ENCODE measurements at regions not wholly inside any gene's neighbourhood (a gene's known extent, or its start where the extent isn't known, plus 50 kb on each side); places are given as distances from the start of the nearest gene placed in this dataset.

DNA sequence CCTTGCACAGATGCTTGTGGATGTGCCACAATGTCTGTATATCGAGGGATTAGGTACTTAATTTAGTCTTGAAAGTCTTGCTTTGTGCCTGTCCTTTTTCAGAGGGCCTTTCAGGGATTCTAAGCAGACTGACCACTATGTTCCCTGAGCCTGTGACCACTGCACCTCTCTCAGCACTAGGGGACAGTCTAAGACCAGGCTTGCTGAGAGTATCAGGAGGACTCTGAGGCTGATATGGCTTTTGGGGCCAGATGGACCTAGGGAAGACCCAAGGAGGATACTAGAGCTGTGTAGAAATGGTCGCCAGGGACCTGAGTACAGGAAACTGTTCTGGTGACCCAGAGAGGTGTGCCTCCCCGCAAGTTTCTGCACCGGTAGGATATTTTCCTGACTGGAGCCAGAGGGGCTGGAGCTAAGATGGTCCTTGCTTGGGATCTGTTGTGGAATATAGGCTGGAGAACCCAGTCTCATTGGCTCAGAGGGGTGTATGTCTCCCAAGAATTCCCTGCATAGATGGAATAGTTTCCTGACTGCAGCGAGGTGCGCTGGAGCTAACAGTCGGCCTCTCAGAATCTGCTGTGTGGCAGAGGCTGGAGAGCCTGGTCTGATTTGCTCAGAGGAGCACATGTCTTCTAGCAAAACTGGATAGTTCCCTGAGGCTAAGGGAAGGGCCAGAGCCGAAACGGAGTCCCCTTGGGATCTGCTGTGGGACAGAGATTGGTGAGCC, 213.2 kb upstream of the DCBLD2 start:
- DNase-seq (ENCODE audit: low spot score), result peak; percentile 8

- DNase-seq (ENCODE audit: low spot score), result no peak
Measured at GRCh38 chr3:99111235-99111634, 209.7 kb upstream of the DCBLD2 start.

DNA sequence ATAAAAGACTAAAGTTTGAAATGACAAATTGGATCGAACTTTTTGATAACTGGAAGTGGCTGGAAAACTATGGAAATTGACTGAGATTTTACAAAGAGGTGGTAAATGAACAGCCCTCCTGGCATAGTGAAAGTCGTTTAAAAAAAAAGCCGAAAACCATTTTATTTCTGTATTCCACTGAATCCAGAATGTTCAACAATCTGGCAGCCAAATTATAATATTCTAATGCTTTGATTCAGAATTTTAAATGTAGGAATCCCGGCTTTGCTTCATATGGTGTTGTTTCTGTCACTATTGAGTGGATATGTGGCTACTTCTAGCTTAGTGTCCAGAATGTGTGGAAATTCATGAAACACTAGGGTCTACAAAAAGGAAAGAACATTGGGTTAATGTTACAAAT, 208.9 kb upstream of the DCBLD2 start:
- DNase-seq (ENCODE audit: low spot score), result no peak

- DNase-seq (ENCODE audit: low spot score), result no peak
Measured at GRCh38 chr3:99108508-99108907, 207.0 kb upstream of the DCBLD2 start.

DNA sequence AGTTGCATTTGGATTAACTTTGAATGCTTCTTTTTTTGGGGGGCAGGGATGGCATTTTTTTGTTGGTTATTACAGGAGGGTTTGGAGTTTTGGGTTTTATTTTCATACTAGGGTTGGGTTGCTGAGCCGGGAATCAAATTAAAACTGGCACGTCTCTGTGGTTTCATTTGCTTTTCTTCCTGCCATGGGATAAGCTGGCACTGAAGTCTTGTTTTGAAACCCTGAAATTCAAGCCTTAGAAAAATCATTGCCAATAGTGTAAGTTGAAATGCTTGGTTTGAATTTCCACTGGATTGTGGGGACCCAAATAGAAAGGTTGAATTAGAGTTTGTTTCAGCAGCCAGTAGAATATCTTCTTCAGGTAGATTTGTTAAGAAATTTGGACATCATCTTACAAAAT, 193.1 kb upstream of the DCBLD2 start:
- DNase-seq (ENCODE audit: low spot score), result no peak

DNA sequence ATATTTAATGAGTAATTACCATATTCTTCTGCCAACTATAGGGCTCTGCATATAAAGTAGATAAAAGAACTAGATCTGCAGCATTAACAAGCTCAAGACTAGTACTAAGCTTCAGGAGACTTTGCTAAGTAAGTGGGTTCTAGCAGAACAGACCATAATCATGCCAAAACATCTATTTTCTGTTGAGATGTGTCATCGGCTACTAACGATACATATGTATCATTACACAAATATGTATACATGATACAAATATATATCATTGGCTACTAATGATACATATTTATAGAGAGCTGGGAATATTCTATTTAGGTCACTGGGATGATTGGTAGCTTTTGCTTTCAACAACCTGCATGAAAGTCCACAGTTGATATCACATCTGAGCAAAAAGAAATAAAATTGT, 185.8 kb upstream of the DCBLD2 start:
- no peak for DNase-seq (ENCODE audit: low spot score)

GRCh38 chr3:99084826-99085225, 183.3 kb upstream of the DCBLD2 start:
- DNase-seq (ENCODE audit: low spot score), result no peak

- DNase-seq (ENCODE audit: low spot score), result no peak
Measured at GRCh38 chr3:99084156-99084555, 182.7 kb upstream of the DCBLD2 start.

DNA sequence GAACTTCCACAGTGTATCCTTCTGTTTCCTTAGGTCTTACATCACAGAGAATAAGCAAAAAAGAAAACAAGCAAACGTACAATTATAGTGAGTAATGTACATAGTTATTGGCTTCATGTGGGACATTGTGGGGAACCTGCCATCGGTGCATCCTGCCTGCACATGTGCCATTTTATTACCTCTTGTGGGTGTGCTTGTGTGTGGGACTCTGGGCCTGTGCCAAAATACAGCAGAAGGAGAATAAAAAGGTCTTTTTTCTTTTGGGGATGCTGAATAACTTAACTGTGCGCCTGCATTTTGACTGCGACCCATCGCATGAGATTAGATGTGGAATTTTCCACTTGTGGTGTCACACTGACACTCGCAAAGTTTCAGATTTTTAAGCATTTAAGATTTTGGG, 169.6 kb upstream of the DCBLD2 start:
- no peak for DNase-seq (ENCODE audit: low spot score)

DNA sequence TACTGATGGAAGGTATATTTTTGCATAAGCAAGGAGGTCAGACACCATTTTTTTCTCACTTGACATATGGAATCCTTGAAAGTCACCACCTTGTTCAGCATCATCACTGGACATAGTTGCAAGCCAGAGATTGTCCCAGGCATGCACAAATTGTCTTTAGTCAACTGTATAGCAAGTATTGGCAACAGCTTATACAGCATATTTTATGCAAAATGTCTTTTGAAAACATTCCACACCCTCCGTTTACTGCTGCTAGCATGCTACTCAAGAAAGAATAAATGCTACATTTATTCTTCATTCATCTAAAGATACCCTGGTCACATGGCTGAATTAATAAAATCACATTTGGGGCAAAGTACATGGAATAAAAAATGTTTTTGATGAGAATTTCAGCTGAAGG, 168.5 kb upstream of the DCBLD2 start:
- no peak for DNase-seq (ENCODE audit: low spot score)

DNA sequence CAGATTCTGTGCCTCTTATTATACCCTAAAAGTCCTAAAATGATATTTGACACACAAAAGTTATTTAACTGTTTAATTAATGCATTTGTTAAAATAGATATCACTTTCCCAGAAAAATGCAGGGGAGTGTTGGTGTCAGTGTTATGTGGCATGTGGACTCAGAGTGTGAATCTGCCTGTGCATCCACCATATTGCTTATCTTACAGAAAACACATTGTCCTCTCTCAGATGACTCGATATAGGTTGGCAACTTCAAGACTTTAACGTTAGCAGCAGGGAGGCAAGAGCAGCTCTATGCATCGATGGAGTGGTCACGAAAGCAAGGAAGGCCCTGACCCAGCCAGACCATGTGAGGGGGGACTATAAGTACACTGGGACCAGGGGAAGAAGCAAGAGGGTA, 165.4 kb upstream of the DCBLD2 start:
- DNase-seq (ENCODE audit: low spot score), result no peak

DNA sequence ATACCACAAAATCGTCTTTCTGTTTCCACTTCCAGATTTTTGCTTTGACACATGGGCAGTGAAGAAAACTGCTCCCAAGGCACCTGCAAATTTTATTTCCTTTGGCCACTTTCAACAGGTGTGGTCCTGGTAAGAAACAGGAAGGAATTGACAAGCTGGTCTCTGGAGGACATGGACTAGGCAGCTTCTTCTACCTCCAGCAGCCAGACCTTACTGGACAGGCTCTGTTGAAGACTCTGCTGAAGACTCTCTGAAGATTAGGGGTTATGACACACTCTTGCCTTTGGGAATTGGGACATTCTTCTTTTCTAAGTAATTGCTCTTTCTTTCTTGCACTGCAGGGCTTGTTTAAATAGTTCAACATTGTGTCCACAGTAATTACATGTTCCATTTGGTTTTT, 147.7 kb upstream of the DCBLD2 start:
- DNase-seq (ENCODE audit: low spot score), result no peak

GRCh38 chr3:99041747-99042146, 140.3 kb upstream of the DCBLD2 start:
- no peak for DNase-seq (ENCODE audit: low spot score)

DNA sequence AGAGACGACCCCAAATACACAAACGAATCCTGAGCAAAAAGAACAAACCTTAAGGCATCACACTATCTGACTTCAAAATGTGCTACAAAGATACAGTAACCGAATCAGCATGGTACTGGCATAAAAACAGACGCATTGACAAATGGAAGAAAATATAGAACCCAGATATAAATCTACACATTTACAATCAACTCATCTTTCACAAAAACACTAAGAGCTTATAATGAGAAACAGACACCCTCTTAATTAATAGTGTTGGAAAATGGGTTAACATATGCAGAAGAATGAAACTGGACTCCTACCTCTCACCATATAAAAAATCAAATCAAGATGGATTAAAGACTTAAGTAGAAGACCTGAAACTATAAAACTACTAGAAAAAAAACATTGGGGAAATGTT, 130.3 kb upstream of the DCBLD2 start:
- DNase-seq (ENCODE audit: low spot score), result no peak

DNA sequence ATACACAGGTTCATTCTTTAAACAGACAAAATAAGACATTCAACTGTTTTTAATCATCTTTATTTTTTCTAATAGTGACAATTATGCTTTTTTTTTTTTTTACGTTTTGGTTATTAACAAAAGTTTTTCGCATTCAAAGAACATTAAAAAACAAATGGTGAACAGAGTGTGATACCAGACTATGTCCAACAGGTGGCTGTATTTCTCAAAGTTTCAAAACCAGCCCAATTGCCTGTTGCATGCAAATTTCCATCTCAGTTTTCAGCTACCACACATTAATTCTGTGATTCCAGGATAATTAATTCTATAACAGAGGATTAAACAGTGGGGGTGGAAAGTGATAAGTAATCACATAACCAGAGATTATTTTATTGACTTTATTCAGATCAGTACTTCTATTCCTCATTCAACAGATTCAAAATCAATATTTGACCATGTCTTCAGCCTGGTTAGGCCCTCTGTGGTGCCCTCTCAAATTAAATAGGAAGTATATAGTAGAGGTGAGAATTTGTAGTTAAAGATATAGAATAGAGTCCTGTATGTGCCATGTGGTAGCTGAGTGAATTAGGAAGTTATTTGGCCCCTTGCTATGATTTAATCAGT, 122.2 kb upstream of the DCBLD2 start:
- peak; percentile 11 for DNase-seq (ENCODE audit: low spot score)

DNA sequence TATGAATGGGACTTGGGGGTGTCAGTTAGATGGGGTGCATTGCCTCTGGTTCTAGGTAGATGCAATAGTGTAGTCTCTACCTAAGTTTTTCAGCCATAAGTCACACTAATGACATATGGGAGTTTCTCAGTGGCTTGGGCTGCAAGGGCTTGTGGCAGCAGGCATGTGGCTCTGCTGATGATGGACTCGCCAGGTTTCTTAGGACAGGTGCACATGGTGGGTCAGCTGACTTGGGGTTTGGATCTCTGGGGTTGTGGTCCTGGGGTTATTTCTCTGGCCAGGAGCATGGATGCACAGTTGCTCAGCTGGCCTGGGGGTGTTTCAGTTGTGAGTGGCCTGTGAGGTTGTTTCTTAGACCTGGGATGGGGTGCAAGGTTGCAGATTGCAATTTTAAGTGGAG, 120.0 kb upstream of the DCBLD2 start:
- DNase-seq (ENCODE audit: low spot score), result no peak

- DNase-seq (ENCODE audit: low spot score), result no peak
Measured at GRCh38 chr3:99016452-99016851, 115.0 kb upstream of the DCBLD2 start.

DNA sequence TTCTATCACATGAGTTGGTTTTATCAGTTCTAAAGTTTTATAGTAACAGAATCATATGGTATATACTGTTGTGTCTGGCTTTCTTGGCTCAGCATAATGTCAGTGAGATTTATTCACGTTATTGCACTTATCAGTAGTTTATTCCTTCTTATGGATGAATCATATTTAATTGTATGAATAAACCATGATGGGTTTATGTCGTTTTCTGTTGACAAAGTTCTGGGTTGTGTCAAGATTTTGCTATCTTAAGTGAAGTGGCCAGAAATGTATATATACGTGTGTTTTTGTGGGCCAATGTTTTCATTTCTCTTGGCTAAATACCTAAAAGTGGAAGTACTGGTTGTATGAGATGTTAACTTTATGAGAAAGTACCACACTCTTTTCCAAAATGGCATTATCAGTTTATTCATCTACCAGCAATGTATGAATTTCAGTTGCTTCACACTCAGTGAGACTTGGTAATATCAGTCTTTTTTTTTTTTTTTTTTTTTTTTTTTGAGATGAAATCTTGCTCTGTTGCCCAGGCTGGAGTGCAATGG, 112.4 kb upstream of the DCBLD2 start:
- DNase-seq (ENCODE audit: low spot score), result no peak

DNA sequence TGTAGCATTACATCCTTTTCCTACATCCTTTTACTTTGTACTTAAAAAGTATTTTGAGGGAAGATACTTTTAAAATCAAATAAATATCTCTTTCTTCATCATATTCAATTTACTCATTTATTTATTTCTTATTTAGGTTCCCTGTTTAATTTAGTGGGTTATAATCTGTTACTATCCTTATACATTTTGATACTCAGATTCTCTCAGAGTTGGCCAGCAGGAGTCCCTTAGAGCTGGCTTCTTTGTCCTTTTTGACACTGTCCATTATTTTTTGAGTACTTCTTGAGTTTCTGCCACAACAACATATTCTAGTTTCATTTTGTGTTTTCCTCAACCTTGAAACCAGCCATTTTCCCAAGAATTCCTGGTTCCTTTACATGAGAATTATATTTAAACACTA, 111.6 kb upstream of the DCBLD2 start:
- DNase-seq (ENCODE audit: low spot score), result no peak

- no peak for DNase-seq (ENCODE audit: low spot score)
Measured at GRCh38 chr3:99012051-99012450, 110.6 kb upstream of the DCBLD2 start.

GRCh38 chr3:99009851-99010250, 108.4 kb upstream of the DCBLD2 start:
- DNase-seq (ENCODE audit: low spot score), result no peak

- no peak for DNase-seq (ENCODE audit: low spot score)
Measured at GRCh38 chr3:99006686-99007085, 105.2 kb upstream of the DCBLD2 start.

- no peak for DNase-seq (ENCODE audit: low spot score)
Measured at GRCh38 chr3:98999675-99000074, 98.2 kb upstream of the DCBLD2 start.

Data from cerebellar cortex (tissue), 1 donor.